NCI-H69 (cell line): ENCODE measurements at regions not wholly inside any gene's neighbourhood (a gene's known extent, or its start where the extent isn't known, plus 50 kb on each side); places are given as distances from the start of the nearest gene placed in this dataset.
A peak's percentile ranks its signal among the peaks of the same experiment; 100 is the strongest.
"Not testable (repeated sequence)": the region's sequence is repeated elsewhere in the genome, so short reads cannot be mapped to it uniquely, and the experiment has no call there.

ENCODE experiments used
- DNase-seq: peaks from one replicate; lab custom pipeline; 2025; lab: John Stamatoyannopoulos, UW

DNA sequence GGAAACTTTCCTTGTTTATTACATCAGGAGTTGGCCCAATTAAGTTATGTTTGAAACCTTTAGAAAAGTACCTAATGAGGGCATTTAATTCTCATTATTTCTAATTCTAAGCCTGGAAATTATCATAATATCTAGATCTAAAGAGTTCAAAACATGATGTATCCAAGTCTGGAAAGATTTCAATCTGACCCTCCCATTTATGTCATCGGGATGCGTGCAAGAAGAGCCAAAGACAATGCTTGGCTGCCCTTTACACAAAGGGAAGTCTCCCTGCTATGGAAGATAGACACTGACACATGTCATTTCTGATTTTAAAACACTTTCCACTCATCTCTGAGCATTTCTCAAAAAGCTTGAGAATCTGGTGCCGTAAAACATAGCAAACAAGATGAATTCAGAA is 222.4 kb downstream of the ANTXR2 start:
- DNase-seq: no peak

GRCh38 chr4:79848329-79848728 is 224.7 kb downstream of the ANTXR2 start:
- peak; percentile 56 for DNase-seq

DNA sequence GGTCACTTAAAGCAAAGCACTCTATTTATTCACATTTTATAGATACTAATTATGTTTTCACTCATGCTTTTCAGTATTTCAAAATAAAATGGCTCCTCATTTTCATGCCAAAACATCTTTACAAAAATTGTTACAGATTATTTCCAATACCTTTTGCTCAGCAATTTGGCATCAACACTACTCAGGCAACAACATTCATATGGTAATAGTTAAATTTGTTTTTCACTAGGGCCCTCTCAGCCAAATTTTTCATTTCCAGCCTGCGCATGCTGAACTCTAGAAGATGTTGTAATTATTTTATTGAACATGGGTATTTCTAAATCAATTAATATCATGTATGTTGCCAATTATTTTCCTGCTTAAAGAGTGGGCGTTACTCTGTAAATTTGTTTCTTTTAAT is 225.6 kb downstream of the ANTXR2 start:
- DNase-seq: no peak

DNA sequence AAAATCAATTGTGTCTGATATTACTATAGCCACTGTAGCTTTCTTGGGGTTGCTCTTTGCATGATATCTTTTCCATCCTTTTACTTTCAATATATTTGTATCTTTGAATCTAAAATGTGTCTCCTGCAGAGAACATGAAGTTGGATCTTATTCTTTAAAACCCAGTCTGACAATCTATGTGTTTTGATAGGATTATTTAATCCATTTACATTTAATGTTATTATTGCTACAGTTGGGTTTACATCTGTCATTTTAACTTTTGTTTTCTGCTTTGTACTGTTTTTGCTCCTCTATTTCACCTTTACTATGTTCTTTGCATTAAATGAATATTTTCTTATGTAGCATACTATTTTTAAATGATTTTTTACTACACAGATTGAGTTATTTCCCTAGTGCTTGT is 230.9 kb downstream of the ANTXR2 start:
- DNase-seq: no peak

GRCh38 chr4:79833857-79834256 is 239.2 kb downstream of the ANTXR2 start:
- no peak for DNase-seq

- DNase-seq: no peak
Measured at GRCh38 chr4:79831701-79832514, 241.1 kb downstream of the ANTXR2 start.

DNA sequence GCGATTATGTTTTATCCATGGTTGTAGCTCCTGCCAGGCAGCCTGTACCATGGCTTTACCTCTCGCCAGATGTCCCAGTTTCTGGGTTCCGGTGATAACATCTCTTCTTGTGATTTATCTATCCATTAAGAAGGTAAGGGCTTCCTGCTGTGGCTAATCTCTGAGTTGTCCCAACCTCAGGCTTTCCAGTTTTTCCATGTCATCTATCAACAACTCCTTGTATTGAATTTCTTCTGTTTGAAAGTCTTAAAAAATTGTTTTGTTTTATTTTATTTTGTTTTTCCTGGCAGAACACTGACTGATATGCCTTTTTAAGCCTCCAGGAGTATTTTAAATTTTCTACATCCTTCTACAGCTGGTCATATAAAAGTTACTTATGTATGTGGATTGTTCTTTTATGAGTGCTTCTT is 241.9 kb downstream of the ANTXR2 start:
- peak; percentile 33 for DNase-seq

DNA sequence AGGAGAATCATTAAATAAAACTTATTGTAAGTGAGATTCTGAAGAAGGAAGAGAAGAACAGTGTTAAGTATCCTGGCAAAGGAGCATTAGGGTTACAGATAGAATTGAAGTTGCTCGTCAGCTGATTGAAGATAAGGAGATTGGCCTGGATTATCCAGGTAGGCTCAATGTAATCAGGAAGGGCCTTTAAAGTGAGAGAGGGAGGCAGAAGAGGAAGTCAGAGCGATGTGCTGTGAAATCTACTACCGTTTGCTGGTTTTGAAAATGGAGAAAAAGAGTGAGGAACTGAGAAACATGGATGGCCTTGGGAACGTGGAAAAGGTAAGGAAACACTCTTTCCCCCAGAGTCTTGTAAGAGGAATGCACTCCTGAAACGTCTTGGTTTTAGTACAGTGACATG is 245.7 kb downstream of the ANTXR2 start:
- no peak for DNase-seq

- DNase-seq: no peak
Measured at GRCh38 chr4:79823148-79823763, 249.8 kb downstream of the ANTXR2 start.

GRCh38 chr4:79820427-79820826 is 252.6 kb downstream of the ANTXR2 start:
- DNase-seq: no peak

DNA sequence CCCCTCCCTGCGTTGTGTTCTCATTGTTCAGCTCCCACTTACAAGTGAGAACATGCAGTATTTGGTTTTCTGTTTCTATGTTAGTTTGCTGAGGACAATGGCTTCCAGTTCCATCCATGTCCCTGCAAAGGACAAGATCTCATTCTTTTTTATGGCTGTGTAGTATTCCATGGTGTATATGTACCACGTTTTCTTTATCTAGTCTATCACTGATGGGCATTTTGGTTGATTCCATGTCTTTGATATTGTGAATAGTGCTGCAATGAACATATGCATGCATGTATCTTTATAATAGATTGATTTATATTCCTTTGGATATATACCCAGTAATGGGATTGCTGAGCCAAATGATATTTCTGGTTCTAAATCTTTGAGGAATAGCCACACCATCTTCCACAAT is 265.1 kb downstream of the ANTXR2 start:
- not testable (repeated sequence) for DNase-seq

DNA sequence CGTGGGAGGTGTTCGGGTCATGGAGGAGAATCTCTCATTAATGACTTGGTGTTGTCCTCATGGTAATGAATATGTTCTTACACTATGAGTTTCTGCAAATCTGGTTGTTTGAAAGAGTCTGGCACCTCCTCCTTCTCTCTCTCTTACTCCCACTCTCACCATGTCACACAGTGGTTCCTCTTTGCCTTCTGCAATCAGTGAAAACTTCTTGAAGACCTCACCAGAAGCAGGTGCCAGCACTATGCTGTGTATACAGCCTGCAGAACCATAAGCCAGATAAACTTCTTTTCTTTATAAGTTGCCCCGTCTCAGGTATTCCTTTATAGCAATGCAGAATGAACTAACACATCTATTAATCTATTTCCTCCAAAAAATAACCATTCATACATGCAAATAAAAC is 275.0 kb downstream of the ANTXR2 start:
- DNase-seq: no peak

DNA sequence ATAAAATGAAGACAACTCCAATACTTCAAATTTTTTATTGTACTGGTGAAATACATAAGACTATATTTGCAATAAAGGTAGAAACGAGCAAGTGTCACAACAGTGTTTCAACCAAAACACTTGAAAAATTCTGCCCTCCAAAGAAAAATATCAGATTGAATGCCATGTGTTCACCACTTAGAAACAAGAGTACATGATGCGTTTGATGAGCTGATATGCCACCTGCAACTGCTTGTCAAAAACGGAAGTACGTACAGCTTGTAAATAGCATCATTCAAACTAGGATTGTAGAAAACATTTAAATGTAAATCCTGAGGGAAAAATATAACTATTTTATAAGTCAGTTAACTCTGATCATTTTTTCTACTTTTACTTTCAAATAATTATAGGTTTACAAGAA is 276.1 kb downstream of the ANTXR2 start:
- no peak for DNase-seq

DNA sequence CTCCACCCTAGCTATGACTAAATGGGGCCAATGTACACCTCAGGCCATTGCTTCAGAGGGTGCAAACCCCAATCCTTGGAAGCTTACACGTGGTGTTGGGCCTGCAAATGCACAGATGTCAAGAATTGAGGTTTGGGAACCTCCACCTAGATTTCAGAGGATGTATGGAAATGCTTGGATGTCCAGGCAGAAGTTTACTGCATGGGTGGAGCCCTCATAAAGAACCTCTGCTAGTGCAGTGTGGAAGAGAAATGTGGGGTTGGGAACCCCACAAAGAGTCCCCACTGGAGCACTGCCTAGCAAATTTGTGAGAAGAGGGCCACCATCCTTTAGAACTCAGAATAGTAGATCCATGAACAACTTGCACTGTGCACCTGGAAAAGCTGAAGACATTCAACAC is 284.1 kb downstream of the ANTXR2 start:
- DNase-seq: no peak

DNA sequence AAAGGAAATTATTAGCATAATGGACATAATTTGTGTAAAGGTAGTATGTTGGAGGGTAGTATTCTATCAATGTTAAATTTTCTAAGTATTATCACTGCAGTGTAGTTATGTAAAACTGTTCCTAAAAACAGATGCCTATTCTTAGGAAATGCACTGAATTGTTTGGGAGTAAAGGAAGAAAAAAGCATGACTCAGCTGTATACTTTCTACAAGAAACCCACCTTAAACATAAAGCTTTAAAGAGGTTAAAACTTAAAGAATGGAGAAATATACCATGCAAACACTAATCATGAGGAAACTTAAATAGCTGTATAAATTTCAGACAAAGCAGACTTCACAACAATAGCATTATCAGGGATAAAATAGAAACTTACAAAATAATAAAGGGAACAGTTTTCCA is 292.9 kb downstream of the ANTXR2 start:
- no peak for DNase-seq

- DNase-seq: no peak
Measured at GRCh38 chr4:79772510-79772909, 300.5 kb downstream of the ANTXR2 start.

GRCh38 chr4:79764120-79764519 is 308.9 kb downstream of the ANTXR2 start:
- no peak for DNase-seq

DNA sequence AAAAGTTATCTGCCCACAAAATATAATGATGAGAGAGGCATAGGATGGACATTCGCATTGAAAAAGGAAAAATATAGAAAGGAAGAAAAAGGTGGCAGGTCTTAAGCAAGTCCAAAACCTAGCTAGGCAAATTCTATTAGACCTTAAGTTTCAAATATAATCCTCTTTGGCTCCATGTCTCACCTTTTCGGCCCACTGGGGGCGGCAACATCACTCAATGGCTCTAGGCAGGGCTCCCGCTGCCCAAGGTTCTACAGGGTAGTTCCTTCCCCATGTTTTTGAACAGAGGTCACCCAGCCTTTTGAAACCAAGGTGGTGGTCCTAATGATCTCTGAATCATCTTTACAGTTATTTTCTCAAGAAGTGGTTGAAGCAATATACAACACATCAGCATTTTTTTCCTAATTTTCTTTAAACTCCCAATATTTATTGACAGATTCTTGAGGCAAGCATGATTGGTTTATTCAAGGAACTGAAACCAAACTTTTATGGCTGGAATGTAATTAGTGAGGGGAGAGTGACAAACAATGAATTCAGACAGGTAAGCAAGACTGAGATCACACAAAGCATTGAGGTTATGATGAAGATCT is 309.4 kb downstream of the ANTXR2 start:
- DNase-seq: no peak

DNA sequence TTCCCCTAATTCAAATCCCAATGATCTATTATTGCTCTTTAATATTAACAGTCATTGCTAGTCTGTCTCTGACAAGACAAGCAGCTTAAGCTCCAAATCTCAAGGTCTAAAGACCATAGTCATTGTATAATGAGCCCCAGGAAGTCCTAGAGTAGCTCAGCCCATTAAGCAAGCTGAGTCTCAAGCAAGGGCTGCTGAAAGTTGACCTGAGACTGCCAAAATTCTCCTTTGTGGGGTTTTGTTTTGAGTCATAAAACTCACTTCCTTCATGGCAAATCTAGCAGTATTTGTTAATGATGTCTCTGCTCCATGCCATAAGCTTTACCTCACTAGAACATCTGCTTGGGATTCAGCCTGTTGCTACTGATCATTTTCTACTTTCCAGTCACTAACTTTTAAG is 313.2 kb downstream of the ANTXR2 start:
- DNase-seq: no peak

DNA sequence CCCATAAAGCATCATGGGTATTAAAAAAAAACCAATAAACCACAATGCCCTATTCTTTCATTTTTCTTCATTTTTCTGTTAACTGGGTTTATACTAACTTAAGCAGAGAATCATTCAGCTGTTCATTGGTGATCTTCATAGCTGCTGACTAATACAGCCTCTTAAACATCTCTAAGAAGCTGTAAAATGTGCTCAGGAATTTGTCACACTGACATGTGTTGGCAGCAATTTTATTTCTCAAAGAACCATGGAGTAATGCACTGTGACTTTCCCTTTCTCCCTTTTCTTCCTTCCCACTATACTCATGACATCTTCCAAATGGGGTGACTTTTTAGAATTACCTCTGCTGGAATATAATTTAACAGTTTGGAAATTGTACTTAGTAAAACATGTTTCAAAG is 315.4 kb downstream of the ANTXR2 start:
- no peak for DNase-seq

DNA sequence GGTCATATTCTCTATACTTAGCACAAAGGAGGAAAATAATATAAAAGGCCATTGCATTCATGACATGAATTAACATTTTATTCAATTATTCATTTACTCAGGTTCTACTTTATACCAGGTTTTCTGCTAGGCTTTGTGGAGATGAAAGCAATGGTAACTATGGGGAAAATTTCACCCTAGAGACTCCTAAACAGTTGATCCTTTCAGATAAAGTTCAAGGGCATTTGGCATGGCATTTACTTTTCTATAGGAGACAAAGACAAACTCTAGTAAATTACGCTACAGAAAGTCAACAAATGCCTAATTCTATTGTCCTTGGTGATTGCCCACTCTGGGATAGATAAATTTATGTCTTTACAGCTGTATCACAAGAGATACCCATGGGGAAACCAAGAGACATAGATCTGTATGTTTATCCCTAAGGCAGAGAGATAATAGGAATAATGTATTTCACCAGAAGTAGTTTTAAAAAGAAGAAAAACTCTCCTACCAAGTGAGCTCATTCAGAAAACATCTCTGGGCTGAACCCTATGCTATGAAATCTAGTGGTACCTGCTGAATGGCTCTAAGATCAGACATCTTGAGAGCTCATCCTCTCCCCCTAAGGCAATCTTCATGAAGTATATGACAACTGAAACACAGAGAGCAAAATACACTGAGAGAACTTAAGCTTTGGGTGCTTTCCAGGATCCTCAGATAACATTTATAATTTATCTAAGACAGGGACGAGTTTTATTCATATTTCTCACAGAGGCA is 316.7 kb downstream of the ANTXR2 start:
- DNase-seq: peak; percentile 77

- no peak for DNase-seq
Measured at GRCh38 chr4:79748835-79749234, 324.2 kb downstream of the ANTXR2 start.

DNA sequence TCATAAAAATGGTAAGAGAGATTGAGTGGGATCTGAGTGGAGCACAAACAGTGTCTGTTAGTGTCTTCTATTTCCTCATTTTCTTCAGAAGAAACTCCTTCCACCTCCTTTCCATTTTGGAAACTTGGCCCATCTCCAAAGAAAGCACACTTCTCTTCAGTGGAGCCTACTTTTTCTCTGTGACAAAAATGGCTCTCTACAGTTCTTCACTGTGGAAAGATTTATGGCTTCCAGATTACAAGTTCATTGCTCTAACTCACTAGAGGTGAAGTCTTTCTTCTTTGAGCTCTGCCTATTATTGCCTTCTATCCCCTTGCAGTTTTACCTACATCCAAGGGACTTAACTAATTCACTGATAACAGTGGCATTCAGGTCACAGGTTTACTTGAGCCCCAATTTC is 325.8 kb downstream of the ANTXR2 start:
- peak; percentile 3 for DNase-seq
